Endothelial cell of umbilical vein (primary cell): ENCODE measurements at regions not wholly inside any gene's neighbourhood (a gene's known extent, or its start where the extent isn't known, plus 50 kb on each side); places are given as distances from the start of the nearest gene placed in this dataset.

Experiments
- BruUV-seq: library from RNA; stranded (reverse); fragments of 400-500 nt; replicated peaks from 2 replicates; lab custom pipeline; 2021; lab: Mats Ljungman, UMichigan
- CTCF ChIA-PET: fragments of 300-600, 350-600 bp; sonication (Branson Sonifier 250); formaldehyde crosslinking; loops from one replicate; lab custom pipeline; 2021; ENCODE audit warnings: antibody characterized with exemption, inconsistent platforms; lab: Charles Lee
- POLR2A ChIA-PET: fragments of 300-600, 350-600 bp; sonication (Branson Sonifier 250); formaldehyde crosslinking; loops from one replicate; lab custom pipeline; 2021; ENCODE audit warnings: antibody characterized with exemption, inconsistent platforms; lab: Charles Lee
- DNase-seq: peaks from one replicate; pipeline ENCODE4 v3.0.0-alpha.2; 2011; ENCODE audit warnings: low read depth, low spot score
- FAIRE-seq: peaks from 2 replicates; lab custom pipeline; 2011; peaks lifted over from hg19 to GRCh38; lab: Jason Lieb, UNC
- H2AFZ ChIP-seq: 2 replicates; pipeline ENCODE4 v1.6.0; 2012; ENCODE audit warnings: low read depth, low read length, control low read depth, inconsistent platforms
- H3K27ac ChIP-seq: 2 replicates; pipeline ENCODE4 v1.5.1; 2011; ENCODE audit warnings: low read depth, mild to moderate bottlenecking, control low read depth, low read length, moderate library complexity; ENCODE audit not compliant: insufficient read depth
- H3K27me3 ChIP-seq, 2 experiments: 2 replicates each; pipeline versions ENCODE4 v1.6.0 to v1.6.1; 2011; ENCODE audit warnings: low read length in 2 of 2, mixed read lengths in 1 of 2; ENCODE audit not compliant: control insufficient read depth in 2 of 2, insufficient read depth in 2 of 2
- H3K36me3 ChIP-seq, 2 experiments: 2 replicates in 1 of 2; 3 replicates in 1 of 2; pipeline ENCODE4 v1.5.1; 2011; ENCODE audit warnings: low read length in 2 of 2, mild to moderate bottlenecking in 1 of 2, moderate library complexity in 1 of 2; ENCODE audit not compliant: control insufficient read depth in 2 of 2, insufficient read depth in 2 of 2; ENCODE audit errors: extremely low read depth in 1 of 2
- H3K4me1 ChIP-seq: 3 replicates; pipeline ENCODE4 v1.5.1; 2011; ENCODE audit warnings: mild to moderate bottlenecking, low read length; ENCODE audit not compliant: control insufficient read depth, insufficient read depth; ENCODE audit errors: extremely low read depth
- H3K4me2 ChIP-seq: 2 replicates; pipeline ENCODE4 v1.6.1; 2011; ENCODE audit warnings: low read length, control low read depth, mixed read lengths; ENCODE audit not compliant: insufficient read depth
- H3K4me3 ChIP-seq, 3 experiments: fragments of 200-600 bp in 1 of 3; sonication (generic), shearing (Covaris generic) in 1 of 3; replicated peaks in 1 of 3; 2 replicates each; pipeline ENCODE4 v1.5.1; 2011 to 2016; ENCODE audit warnings: control low read depth in 3 of 3, low read length in 3 of 3, mild to moderate bottlenecking in 2 of 3, inconsistent platforms in 1 of 3, low read depth in 1 of 3, moderate library complexity in 1 of 3; ENCODE audit not compliant: insufficient read depth in 1 of 3
- H3K79me2 ChIP-seq: 2 replicates; pipeline ENCODE4 v1.6.0; 2012; ENCODE audit warnings: low read length, inconsistent platforms; ENCODE audit not compliant: control insufficient read depth, insufficient read depth
- H3K9ac ChIP-seq: replicated peaks from 2 replicates; pipeline ENCODE3; 2011; ENCODE audit warnings: low read length, control low read depth; ENCODE audit not compliant: insufficient read depth; ENCODE audit errors: extremely low read depth
- H3K9me1 ChIP-seq: replicated peaks from 3 replicates; pipeline ENCODE4 v1.6.0; 2011; ENCODE audit warnings: mild to moderate bottlenecking, low read length; ENCODE audit not compliant: control insufficient read depth, insufficient read depth; ENCODE audit errors: extremely low read depth
- H3K9me3 ChIP-seq: replicated peaks from 2 replicates; pipeline ENCODE4 v1.5.1; 2012; ENCODE audit warnings: low read length, inconsistent platforms; ENCODE audit not compliant: control insufficient read depth, insufficient read depth
- H4K20me1 ChIP-seq: replicated peaks from 2 replicates; pipeline ENCODE3; 2011; ENCODE audit warnings: mild to moderate bottlenecking, low read length; ENCODE audit not compliant: control insufficient read depth, insufficient read depth; ENCODE audit errors: extremely low read depth
- EZH2 ChIP-seq: IDR thresholded peaks from 2 replicates; pipeline ENCODE4 v1.6.1; 2012; ENCODE audit warnings: borderline replicate concordance, low read depth, mild to moderate bottlenecking, moderate library complexity, low read length, inconsistent platforms; ENCODE audit not compliant: severe bottlenecking
- FOS ChIP-seq: IDR thresholded peaks from 2 replicates; pipeline ENCODE4 v1.6.1; 2011; ENCODE audit warnings: mild to moderate bottlenecking, low read length, moderate library complexity, borderline replicate concordance; ENCODE audit not compliant: insufficient read depth
- GATA2 ChIP-seq: IDR thresholded peaks from 2 replicates; pipeline ENCODE4 v1.7.0; 2011; ENCODE audit warnings: low read depth, mild to moderate bottlenecking, moderate library complexity, mixed read lengths, low read length; ENCODE audit not compliant: insufficient read length, insufficient read depth
- JUN ChIP-seq: IDR thresholded peaks from 2 replicates; pipeline ENCODE4 v1.6.1; 2011; ENCODE audit warnings: borderline replicate concordance, low read depth; ENCODE audit not compliant: insufficient read length, insufficient read depth
- MYC ChIP-seq: IDR thresholded peaks from one replicate; pipeline ENCODE4 v1.6.1; 2011; ENCODE audit warnings: mild to moderate bottlenecking, low read depth, low read length
- POLR2A ChIP-seq: IDR thresholded peaks from 2 replicates; pipeline ENCODE4 v1.6.1; 2012; ENCODE audit warnings: low read depth, mild to moderate bottlenecking, control low read depth, low read length
- POLR2AphosphoS5 ChIP-seq: IDR thresholded peaks from 2 replicates; pipeline ENCODE4 v1.6.1; 2012; ENCODE audit warnings: low read depth, mild to moderate bottlenecking, control low read depth, low read length, moderate library complexity; ENCODE audit not compliant: insufficient read depth
- dilution Hi-C: fragments of 300-500 bp; cut with MboI; formaldehyde crosslinking; loops from one replicate; pipeline ENCODE4 v1.15.0; 2019; ENCODE audit warnings: low sequenced_read_pairs; ENCODE audit not compliant: extremely low pct_ligation_motif_present
- intact Hi-C: fragments of 100-400 bp; cut with micrococcal nuclease; formaldehyde crosslinking; loops from one replicate; pipeline ENCODE4 v1.10.0; 2022
- TF ChIP-seq, protein P1 (sequence below): IDR thresholded peaks from 2 replicates; pipeline ENCODE4 v1.6.1; 2011; ENCODE audit not compliant: insufficient read depth, insufficient read length
- TF ChIP-seq, protein P2 (sequence below), 2 donors: IDR thresholded peaks; 1 replicate in 1 of 2; 2 replicates in 1 of 2; pipeline ENCODE4 v1.5.1; 2011; ENCODE audit warnings: low read length in 2 of 2, mild to moderate bottlenecking in 2 of 2, moderate library complexity in 2 of 2, control low read depth in 1 of 2, inconsistent platforms in 1 of 2, low read depth in 1 of 2; ENCODE audit not compliant: insufficient read depth in 1 of 2; ENCODE audit errors: extremely low read depth in 1 of 2

DNA sequence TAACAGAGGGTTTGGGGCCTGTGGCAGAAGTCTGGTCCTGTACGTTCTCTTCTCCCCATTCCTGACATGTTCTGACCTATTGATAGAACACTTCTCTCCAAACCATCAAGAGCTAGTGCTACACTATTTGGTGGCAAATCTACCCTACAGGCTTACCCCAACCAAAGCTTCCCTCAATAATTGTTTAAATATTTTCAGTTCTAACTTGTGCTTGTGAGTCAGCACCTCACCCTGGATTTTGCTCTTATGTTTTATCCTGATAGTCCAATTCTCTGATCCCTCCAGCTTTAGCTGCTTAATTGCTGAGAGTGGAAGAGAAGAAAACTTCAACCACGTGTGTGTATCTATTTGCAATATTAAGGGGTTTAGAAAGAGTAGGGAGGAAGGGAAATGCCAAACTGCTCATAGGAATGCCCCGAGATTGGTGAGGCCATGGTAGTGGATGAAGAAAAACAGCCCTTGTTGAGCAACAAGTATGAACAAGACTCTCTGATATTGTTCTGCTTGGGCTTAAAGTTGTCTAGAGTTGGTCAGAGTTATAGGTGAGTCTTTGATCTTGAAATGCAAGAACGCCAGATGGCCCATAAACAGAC, 67.8 kb upstream of the PARD3B start:
- Histone ChIP-seq H4K20me1 (no peaks in the 10 kb centered on the region), H3K9ac (no peak overlapping the region), H3K4me2 (no peak overlapping the region), H3K27me3 (no peaks in the 10 kb centered on the region), H3K27ac (no peak overlapping the region), H3K9me3 (no peaks in the 10 kb centered on the region), H3K9me1 (no peaks in the 10 kb centered on the region), H3K36me3 (no peaks in the 10 kb centered on the region), H2AFZ (no peak overlapping the region), H3K4me3 (no peak overlapping the region), H3K79me2 (no peaks in the 10 kb centered on the region), H3K4me1 (peaks cover 11% of the 10 kb centered on the region)
- no TSS peak for BruUV-seq
- ChIA-PET POLR2A (no interaction called here), CTCF (no interaction called here)
- dilution Hi-C loops (no loop called here), intact Hi-C loops (no loop called here)
- DNase-seq (no peak), FAIRE-seq (no peak)
- TF ChIP-seq GATA2: no peak
- TF ChIP-seq POLR2A: no peak
- TF ChIP-seq EZH2: no peak
- TF ChIP-seq FOS: no peak
- TF ChIP-seq, protein P1, sequence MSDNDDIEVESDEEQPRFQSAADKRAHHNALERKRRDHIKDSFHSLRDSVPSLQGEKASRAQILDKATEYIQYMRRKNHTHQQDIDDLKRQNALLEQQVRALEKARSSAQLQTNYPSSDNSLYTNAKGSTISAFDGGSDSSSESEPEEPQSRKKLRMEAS: no peak
- TF ChIP-seq, protein P2, sequence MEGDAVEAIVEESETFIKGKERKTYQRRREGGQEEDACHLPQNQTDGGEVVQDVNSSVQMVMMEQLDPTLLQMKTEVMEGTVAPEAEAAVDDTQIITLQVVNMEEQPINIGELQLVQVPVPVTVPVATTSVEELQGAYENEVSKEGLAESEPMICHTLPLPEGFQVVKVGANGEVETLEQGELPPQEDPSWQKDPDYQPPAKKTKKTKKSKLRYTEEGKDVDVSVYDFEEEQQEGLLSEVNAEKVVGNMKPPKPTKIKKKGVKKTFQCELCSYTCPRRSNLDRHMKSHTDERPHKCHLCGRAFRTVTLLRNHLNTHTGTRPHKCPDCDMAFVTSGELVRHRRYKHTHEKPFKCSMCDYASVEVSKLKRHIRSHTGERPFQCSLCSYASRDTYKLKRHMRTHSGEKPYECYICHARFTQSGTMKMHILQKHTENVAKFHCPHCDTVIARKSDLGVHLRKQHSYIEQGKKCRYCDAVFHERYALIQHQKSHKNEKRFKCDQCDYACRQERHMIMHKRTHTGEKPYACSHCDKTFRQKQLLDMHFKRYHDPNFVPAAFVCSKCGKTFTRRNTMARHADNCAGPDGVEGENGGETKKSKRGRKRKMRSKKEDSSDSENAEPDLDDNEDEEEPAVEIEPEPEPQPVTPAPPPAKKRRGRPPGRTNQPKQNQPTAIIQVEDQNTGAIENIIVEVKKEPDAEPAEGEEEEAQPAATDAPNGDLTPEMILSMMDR (IDR thresholded peaks at IDR 0.05; ENCODE audit: extremely low read depth in 1 of 2, insufficient read depth in 1 of 2, low read depth in 1 of 2, low read length in 2 of 2): no peak
- no peak for TF ChIP-seq POLR2AphosphoS5
- no peak for TF ChIP-seq JUN
- TF ChIP-seq MYC: no peak
